ENCODE measurements at regions not wholly inside any gene's neighbourhood (a gene's known extent, or its start where the extent isn't known, plus 50 kb on each side); places are given as distances from the start of the nearest gene placed in this dataset.

GRCh38 chr2:220005362-220005761, 377.9 kb downstream of the SLC4A3 start:
- TF ChIP-seq CTCF (conservative IDR thresholded peaks at IDR 0.05; ENCODE audit: low read length) = no peak
- no peak for TF ChIP-seq EZH2phosphoT487 (IDR thresholded peaks at IDR 0.05; ENCODE audit: borderline replicate concordance)

Data from Loucy (cell line).